GM23338 (cell line): ENCODE measurements at regions not wholly inside any gene's neighbourhood (a gene's known extent, or its start where the extent isn't known, plus 50 kb on each side); places are given as distances from the start of the nearest gene placed in this dataset.

ENCODE experiments used
- CREB1 ChIP-seq: fragments of 250-450 bp; sonication (Bioruptor Pico); IDR thresholded peaks from 2 replicates; pipeline ENCODE4 v1.5.0; 2020; ENCODE audit warnings: low read depth, mild to moderate bottlenecking, moderate library complexity
- CTCF ChIP-seq, 2 experiments: fragments of 200-600 bp in 1 of 2; sonication (generic) in 1 of 2; conservative IDR thresholded peaks; 2 replicates each; pipeline versions ENCODE4 v1.5.1 to v1.6.1; 2016 to 2017; ENCODE audit warnings: antibody characterized with exemption in 2 of 2, low read depth in 2 of 2, mild to moderate bottlenecking in 2 of 2, moderate library complexity in 1 of 2
- EZH2 ChIP-seq: fragments of 200-600 bp; sonication (generic); IDR thresholded peaks from one replicate; pipeline ENCODE4 v1.8.0; 2017; ENCODE audit warnings: antibody characterized with exemption, mild to moderate bottlenecking, low read depth; ENCODE audit not compliant: unreplicated experiment
- EZH2phosphoT487 ChIP-seq: fragments of 200-600 bp; sonication (generic); IDR thresholded peaks from one replicate; pipeline ENCODE4 v1.8.1; 2018; ENCODE audit warnings: antibody characterized with exemption; ENCODE audit not compliant: unreplicated experiment
- JUNB ChIP-seq: IDR thresholded peaks from one replicate; pipeline ENCODE4 v1.6.1; 2016; ENCODE audit warnings: antibody characterized with exemption; ENCODE audit not compliant: unreplicated experiment
- NANOG ChIP-seq: IDR thresholded peaks from 2 replicates; pipeline ENCODE4 v1.6.1; 2016; ENCODE audit warnings: antibody characterized with exemption, borderline replicate concordance
- ZNF114 ChIP-seq: fragments of 250-450 bp; sonication (Bioruptor Pico); IDR thresholded peaks from 2 replicates; pipeline ENCODE4 v1.5.0; 2020; ENCODE audit warnings: mild to moderate bottlenecking, moderate library complexity
- ZNF331 ChIP-seq: fragments of 250-450 bp; sonication (Bioruptor Pico); IDR thresholded peaks from 2 replicates; pipeline ENCODE4 v1.5.0; 2020; ENCODE audit warnings: low read depth, mild to moderate bottlenecking, moderate library complexity
- TF ChIP-seq, protein P1 (sequence below): fragments of 250-450 bp; sonication (Bioruptor Pico); IDR thresholded peaks from 2 replicates; pipeline ENCODE4 v1.5.0; 2020; ENCODE audit warnings: mild to moderate bottlenecking, moderate library complexity

GRCh38 chr14:26204728-26205479, 392.9 kb downstream of the NOVA1 start (continued):
- TF ChIP-seq, protein P1, sequence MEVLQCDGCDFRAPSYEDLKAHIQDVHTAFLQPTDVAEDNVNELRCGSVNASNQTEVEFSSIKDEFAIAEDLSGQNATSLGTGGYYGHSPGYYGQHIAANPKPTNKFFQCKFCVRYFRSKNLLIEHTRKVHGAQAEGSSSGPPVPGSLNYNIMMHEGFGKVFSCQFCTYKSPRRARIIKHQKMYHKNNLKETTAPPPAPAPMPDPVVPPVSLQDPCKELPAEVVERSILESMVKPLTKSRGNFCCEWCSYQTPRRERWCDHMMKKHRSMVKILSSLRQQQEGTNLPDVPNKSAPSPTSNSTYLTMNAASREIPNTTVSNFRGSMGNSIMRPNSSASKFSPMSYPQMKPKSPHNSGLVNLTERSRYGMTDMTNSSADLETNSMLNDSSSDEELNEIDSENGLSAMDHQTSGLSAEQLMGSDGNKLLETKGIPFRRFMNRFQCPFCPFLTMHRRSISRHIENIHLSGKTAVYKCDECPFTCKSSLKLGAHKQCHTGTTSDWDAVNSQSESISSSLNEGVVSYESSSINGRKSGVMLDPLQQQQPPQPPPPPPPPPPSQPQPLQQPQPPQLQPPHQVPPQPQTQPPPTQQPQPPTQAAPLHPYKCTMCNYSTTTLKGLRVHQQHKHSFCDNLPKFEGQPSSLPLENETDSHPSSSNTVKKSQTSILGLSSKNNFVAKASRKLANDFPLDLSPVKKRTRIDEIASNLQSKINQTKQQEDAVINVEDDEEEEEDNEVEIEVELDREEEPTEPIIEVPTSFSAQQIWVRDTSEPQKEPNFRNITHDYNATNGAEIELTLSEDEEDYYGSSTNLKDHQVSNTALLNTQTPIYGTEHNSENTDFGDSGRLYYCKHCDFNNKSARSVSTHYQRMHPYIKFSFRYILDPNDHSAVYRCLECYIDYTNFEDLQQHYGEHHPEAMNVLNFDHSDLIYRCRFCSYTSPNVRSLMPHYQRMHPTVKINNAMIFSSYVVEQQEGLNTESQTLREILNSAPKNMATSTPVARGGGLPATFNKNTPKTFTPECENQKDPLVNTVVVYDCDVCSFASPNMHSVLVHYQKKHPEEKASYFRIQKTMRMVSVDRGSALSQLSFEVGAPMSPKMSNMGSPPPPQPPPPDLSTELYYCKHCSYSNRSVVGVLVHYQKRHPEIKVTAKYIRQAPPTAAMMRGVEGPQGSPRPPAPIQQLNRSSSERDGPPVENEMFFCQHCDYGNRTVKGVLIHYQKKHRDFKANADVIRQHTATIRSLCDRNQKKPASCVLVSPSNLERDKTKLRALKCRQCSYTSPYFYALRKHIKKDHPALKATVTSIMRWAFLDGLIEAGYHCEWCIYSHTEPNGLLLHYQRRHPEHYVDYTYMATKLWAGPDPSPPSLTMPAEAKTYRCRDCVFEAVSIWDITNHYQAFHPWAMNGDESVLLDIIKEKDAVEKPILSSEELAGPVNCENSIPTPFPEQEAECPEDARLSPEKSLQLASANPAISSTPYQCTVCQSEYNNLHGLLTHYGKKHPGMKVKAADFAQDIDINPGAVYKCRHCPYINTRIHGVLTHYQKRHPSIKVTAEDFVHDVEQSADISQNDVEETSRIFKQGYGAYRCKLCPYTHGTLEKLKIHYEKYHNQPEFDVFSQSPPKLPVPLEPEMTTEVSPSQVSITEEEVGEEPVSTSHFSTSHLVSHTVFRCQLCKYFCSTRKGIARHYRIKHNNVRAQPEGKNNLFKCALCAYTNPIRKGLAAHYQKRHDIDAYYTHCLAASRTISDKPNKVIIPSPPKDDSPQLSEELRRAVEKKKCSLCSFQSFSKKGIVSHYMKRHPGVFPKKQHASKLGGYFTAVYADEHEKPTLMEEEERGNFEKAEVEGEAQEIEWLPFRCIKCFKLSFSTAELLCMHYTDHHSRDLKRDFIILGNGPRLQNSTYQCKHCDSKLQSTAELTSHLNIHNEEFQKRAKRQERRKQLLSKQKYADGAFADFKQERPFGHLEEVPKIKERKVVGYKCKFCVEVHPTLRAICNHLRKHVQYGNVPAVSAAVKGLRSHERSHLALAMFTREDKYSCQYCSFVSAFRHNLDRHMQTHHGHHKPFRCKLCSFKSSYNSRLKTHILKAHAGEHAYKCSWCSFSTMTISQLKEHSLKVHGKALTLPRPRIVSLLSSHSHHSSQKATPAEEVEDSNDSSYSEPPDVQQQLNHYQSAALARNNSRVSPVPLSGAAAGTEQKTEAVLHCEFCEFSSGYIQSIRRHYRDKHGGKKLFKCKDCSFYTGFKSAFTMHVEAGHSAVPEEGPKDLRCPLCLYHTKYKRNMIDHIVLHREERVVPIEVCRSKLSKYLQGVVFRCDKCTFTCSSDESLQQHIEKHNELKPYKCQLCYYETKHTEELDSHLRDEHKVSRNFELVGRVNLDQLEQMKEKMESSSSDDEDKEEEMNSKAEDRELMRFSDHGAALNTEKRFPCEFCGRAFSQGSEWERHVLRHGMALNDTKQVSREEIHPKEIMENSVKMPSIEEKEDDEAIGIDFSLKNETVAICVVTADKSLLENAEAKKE (CRISPR knock-in tag): no peak
- TF ChIP-seq CREB1 (no peak), ZNF331 (CRISPR knock-in tag) (no peak), NANOG (no peak), JUNB (no peak), CTCF (conservative IDR thresholded peaks at IDR 0.05; ENCODE audit: low read depth in 2 of 2) (no peak), ZNF114 (CRISPR knock-in tag) (no peak), EZH2 (no peak), EZH2phosphoT487 (no peak)
